ENCODE measurements at regions not wholly inside any gene's neighbourhood (a gene's known extent, or its start where the extent isn't known, plus 50 kb on each side); places are given as distances from the start of the nearest gene placed in this dataset.

DNA sequence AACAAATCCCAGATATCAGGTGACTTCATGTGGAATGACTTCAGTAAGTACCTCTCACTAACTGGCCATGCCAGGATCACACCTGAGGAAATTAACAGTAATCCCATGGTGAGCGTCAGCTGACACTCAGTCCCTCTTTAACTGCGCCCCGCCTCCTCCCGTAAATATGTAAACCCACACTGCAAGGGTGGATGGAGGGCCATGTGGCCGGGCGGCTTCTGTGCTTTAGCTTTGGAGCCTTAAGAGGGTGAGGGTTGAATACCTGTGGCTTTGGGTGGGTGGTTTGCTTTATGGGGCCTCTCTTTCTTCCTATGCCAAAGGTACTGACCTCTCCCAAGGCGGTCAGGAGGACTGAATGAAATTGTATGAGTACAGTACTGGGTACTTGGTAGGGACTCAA, 141.7 kb downstream of the MRM1 start:
- TF ChIP-seq REST (IDR thresholded peaks at IDR 0.05; ENCODE audit: unreplicated experiment) = no peak
- TF ChIP-seq EZH2phosphoT487 (IDR thresholded peaks at IDR 0.05; ENCODE audit: unreplicated experiment) = no peak
- no peak for TF ChIP-seq EZH2 (IDR thresholded peaks at IDR 0.05; ENCODE audit: low read depth, unreplicated experiment)
- TF ChIP-seq, protein P1, sequence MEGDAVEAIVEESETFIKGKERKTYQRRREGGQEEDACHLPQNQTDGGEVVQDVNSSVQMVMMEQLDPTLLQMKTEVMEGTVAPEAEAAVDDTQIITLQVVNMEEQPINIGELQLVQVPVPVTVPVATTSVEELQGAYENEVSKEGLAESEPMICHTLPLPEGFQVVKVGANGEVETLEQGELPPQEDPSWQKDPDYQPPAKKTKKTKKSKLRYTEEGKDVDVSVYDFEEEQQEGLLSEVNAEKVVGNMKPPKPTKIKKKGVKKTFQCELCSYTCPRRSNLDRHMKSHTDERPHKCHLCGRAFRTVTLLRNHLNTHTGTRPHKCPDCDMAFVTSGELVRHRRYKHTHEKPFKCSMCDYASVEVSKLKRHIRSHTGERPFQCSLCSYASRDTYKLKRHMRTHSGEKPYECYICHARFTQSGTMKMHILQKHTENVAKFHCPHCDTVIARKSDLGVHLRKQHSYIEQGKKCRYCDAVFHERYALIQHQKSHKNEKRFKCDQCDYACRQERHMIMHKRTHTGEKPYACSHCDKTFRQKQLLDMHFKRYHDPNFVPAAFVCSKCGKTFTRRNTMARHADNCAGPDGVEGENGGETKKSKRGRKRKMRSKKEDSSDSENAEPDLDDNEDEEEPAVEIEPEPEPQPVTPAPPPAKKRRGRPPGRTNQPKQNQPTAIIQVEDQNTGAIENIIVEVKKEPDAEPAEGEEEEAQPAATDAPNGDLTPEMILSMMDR (conservative IDR thresholded peaks at IDR 0.05; ENCODE audit: low read depth in 2 of 2) = no peak

All from GM23338 (cell line).